Kidney capillary endothelial cell (primary cell): ENCODE measurements at regions not wholly inside any gene's neighbourhood (a gene's known extent, or its start where the extent isn't known, plus 50 kb on each side); places are given as distances from the start of the nearest gene placed in this dataset.
"Not testable (repeated sequence)": the region's sequence is repeated elsewhere in the genome, so short reads cannot be mapped to it uniquely, and the experiment has no call there.

ENCODE experiments used
- DNase-seq: peaks from one replicate; pipeline ENCODE4 v3.0.0-alpha.2; 2018; ENCODE audit warnings: low spot score

DNA sequence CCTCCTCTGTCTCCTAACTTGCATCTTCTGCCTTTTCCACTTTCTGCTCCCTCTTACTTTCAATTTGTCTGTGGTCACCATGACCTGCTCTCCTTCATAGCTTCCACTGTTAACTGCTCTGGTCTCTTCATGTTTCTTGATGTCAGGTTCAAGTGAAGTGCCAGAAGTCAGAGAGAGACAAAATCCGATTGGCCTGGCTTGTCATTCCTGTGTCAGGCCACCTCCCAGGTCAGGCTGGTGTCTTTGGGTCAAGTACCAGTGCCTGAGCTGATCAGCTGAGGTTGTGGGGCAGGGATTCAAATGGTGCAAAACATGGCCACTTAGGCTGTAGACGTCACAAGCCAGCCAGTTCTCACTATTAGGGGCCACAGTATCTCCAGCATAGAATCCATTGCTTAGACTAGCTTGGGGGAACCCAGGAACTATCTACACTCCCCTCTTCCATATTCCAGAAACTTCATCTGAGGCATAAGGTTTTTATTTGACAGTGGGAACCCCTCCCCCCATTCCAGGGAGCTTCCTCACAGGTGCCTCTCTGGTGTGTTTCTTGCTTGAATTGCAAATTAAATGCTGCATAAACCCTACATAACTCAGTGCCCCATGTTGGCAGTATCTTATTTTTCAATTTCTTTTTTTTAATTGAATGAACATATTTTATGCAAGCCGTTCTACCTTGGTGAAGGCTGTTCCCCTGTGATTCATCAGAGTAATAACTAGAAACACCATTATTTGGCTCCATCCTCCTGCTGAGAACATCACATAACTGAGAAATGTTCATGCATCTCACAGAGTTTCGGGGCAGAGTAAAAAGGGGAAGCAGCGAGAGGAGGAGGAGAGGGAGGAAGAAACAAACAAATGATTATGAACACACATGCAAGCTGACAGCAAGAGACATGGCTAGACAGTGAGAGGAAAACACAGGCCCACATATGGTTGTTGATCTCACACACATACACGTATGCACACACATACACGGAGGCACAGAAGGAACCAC is 175.8 kb downstream of the TLE3 start:
- DNase-seq: no peak

- DNase-seq: no peak
These were observed 173.2 kb downstream of the TLE3 start for GRCh38 chr15:69924531-69924930.

- no peak for DNase-seq
These were observed 171.7 kb downstream of the TLE3 start for GRCh38 chr15:69926006-69926405.

DNA sequence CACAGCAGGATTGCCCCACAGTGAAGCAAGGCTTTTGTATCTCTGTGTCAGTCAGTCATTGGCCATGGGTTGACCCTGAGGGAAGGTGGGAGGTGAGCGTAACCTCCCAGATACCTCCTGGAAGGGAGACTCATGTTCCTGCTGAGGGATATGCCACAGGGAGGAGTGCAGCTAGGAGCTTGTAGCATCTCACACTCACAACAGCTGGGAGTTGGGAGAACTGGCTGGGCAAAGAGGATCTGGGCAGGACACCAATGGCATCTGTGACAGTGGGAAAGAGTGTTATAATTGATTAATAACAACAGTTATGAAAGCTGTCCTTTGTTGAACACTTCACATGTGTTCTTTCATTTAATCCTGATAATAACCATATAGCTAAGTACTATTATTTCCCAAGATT is 171.0 kb downstream of the TLE3 start:
- DNase-seq: no peak

GRCh38 chr15:69928890-69929289 is 168.8 kb downstream of the TLE3 start:
- not testable (repeated sequence) for DNase-seq

- no peak for DNase-seq
These were observed 167.6 kb downstream of the TLE3 start for GRCh38 chr15:69929905-69930630.

DNA sequence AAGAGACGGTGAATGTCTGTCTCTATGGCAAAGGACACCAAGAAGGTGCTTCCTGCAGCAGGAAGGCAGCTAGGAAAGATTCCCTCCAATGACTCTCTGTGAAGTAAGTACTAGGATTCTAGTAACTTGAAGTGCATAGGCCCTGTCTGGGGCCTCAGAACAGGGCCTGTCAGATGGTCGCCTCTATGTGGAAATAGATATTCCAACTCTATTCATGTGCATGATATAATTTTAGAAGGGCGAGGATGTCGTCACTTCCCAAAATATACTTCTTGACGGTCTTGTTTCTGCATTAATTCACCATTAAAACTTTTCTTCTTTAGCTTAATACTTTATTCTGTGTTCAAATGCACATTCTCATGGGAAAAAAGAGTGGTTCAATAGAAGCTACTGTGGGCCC is 167.0 kb downstream of the TLE3 start:
- DNase-seq: no peak

DNA sequence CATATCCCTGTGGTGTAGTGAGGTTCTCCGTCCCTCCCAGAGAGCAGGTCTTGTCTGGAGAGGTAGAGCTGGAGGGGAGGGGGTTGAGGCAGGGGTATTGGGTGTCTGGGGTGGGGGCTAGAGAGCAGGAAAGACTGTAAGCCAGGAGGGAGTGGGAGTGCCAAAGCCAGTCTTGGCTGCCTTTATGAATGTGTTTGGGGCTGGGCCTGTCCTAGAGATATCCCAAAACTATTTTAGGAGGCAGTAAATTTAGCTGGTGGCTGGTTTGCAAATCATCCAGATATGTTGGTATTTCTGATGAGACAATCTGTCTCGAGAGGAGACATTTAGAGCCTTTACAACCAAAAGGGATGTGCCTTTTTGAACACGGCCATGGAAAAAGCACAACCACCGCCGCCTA is 166.6 kb downstream of the TLE3 start:
- DNase-seq: no peak

GRCh38 chr15:69934607-69935006 is 163.1 kb downstream of the TLE3 start:
- no peak for DNase-seq

- no peak for DNase-seq
These were observed 157.9 kb downstream of the TLE3 start for GRCh38 chr15:69939513-69940440.

- DNase-seq: no peak
These were observed 157.0 kb downstream of the TLE3 start for GRCh38 chr15:69940441-69941300.

- no peak for DNase-seq
These were observed 156.5 kb downstream of the TLE3 start for GRCh38 chr15:69941301-69941605.

GRCh38 chr15:69941706-69942495 is 155.8 kb downstream of the TLE3 start:
- DNase-seq: no peak

GRCh38 chr15:69943637-69944036 is 154.1 kb downstream of the TLE3 start:
- no peak for DNase-seq

DNA sequence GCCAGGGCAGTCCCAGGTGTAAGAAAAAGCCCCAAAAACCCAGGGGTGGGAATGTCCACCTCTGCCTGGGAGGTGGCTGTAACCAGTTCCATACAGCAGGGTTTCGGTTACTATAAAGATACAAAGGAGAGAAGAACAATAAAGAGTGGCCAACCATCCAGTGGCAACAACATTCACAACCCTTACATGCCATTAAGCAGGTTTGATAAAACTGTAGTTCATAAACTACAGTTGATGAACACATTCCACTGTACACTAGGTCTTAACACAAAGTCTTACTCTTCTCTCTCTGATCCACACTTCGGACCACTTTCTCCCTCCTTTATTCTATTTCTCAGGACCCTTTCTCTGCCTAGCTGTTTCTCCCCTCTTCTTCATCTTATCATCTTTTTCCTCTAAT is 152.0 kb downstream of the TLE3 start:
- no peak for DNase-seq

DNA sequence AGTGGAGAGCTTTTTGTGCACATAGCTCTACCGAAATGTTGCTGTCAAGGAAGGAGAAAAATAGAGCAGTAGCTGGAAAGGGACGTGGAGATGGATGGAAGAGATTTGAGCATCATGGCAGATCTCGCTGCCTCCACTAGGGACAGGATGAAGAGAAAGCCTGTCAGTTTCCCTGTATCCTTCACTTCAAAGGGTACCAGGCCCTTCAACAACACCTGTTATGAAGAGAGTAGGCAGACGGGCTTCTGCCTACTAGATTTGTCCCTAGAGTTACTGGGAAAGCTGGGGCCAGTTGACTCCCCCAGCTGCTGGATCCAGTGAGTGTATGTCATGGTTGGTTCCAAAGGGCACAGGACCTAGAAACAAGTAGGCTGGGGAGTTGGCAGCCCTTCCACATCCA is 150.8 kb downstream of the TLE3 start:
- DNase-seq: no peak

GRCh38 chr15:69947394-69947793 is 150.3 kb downstream of the TLE3 start:
- no peak for DNase-seq

GRCh38 chr15:69949485-69949884 is 148.2 kb downstream of the TLE3 start:
- DNase-seq: no peak

DNA sequence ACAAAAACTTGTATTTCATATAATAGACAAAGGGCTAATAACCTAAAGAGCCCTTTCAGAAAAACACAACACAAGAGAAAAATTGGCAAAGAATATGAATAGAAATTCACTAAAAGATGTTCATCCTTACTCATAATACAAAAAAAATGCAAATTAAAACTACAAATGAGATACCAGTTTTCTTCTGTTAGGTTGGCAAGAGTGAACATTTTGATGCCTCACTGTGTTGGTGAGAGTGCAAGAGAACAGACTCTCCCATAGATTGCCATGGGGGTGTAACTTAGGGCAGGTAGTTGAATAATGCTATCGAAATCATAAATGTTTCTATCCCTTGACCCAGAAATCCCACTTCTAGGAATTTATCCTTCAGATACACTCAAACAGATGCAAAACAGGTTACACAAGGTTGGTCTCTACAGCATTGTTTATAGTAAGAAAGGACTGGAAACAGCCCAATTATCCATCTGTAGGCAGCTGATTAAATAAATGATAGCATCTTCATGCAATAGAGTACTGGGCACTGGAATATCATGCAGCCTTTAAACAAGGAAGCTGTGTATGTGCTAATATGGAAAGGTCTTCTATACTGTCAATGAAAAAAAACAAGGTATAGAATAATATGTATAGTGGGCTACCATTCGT is 146.3 kb downstream of the TLE3 start:
- no peak for DNase-seq
